Pancreas (tissue), 10 donors: ENCODE measurements at regions not wholly inside any gene's neighbourhood (a gene's known extent, or its start where the extent isn't known, plus 50 kb on each side); places are given as distances from the start of the nearest gene placed in this dataset.

Source experiments
- ATAC-seq, 4 donors: fragments of 200-7000 bp; cut with Tn5 transposase; one replicate each; pipeline versions ENCODE4 v1.8.0 to v1.9.1; 2020; ENCODE audit warnings: mild to moderate bottlenecking in 4 of 4, moderate library complexity in 4 of 4
- DNase-seq, 6 donors: peaks; one replicate each; pipeline ENCODE4 v3.0.0-alpha.2; 2020
- FAIRE-seq: peaks from 2 replicates; lab custom pipeline; 2012; peaks lifted over from hg19 to GRCh38; lab: Jason Lieb, UNC
- H3K27ac ChIP-seq, 4 donors: fragments of 200-600 bp; sonication (generic); 1 replicate in 3 of 4; 2 replicates in 1 of 4; pipeline versions ENCODE4 v1.5.0 to v1.8.0; 2020
- H3K27me3 ChIP-seq, 4 donors: fragments of 200-600 bp; one replicate each; pipeline ENCODE4 v1.8.0; 2021
- H3K36me3 ChIP-seq, 3 donors: fragments of 200-600 bp; sonication (generic) in 1 of 3; one replicate each; pipeline versions ENCODE4 v1.5.0 to v1.8.0; 2020 to 2021
- H3K4me1 ChIP-seq, 3 donors: fragments of 200-600 bp; one replicate each; pipeline ENCODE4 v1.8.0; 2021
- H3K4me3 ChIP-seq, 4 donors: fragments of 200-600 bp; sonication (generic) in 2 of 4; one replicate each; pipeline versions ENCODE4 v1.5.0 to v1.8.0; 2020 to 2021
- H3K9me3 ChIP-seq, 4 donors: fragments of 200-600 bp; one replicate each; pipeline ENCODE4 v1.8.0; 2021
- CTCF ChIP-seq, 4 donors: fragments of 200-600 bp; sonication (generic) in 3 of 4; IDR thresholded peaks; one replicate each; pipeline versions ENCODE4 v1.5.0 to v1.8.0; 2021; ENCODE audit warnings: antibody characterized with exemption in 4 of 4
- WGBS, 2 donors: extraction: QIAGEN DNeasy Blood & Tissue Kit; methylation state at CpG; one replicate each; pipeline ENCODE4 v1.1.7; 2013; 5-methylcytosine and 5-hydroxymethylcytosine counted together
- intact Hi-C, 3 donors: fragments of 100-400 bp; cut with DNase I; formaldehyde crosslinking; loops; one replicate each; pipeline versions ENCODE4 v1.11.1 to v1.14.2; 2022
- donor health status: healthy with polysubstance abuse.
- donor health status: DM: no; HTN: no; CAD: no; lungs with moderate emphysema.
- donor health status: DM: no; HTN: no; CAD: no.
- donor health status: control.
- donor health status: control.
- donor health status: Bipolar disorder and iron deficiency.
- donor health status: DM: yes; HTN: yes; CAD: no.
- donor health status: DM: no; HTN: no; CAD: no.
- donor health status: DM: no; HTN: no; CAD: no.
- donor health status: DM: yes; HTN: yes; CAD: no.

GRCh38 chr11:82462608-82463242 is 270.9 kb downstream of the FAM181B start:
- WGBS, 2 donors, result 69 to 70% methylated on average over 4 of the region's 4 CpGs

GRCh38 chr11:82458761-82459160 is 274.9 kb downstream of the FAM181B start:
- 14 to 24% methylated on average over 4 of the region's 4 CpGs for WGBS, 2 donors

More at GRCh38 chr11:82462608-82463242, 270.9 kb downstream of the FAM181B start:
- H3K27me3 ChIP-seq, result no peaks in the 10 kb centered on the region
- no peaks in the 10 kb centered on the region for H3K9me3 ChIP-seq
- intact Hi-C loops, result no loop called here
- H3K4me3 ChIP-seq, result no peak overlapping the region
- no peaks in the 10 kb centered on the region for H3K36me3 ChIP-seq
- ATAC-seq (no peak), DNase-seq (no peak), FAIRE-seq (no peak)
- no peaks in the 10 kb centered on the region for H3K4me1 ChIP-seq
- TF ChIP-seq CTCF (IDR thresholded peaks at IDR 0.05), result no peak
- no peak overlapping the region for H3K27ac ChIP-seq

GRCh38 chr11:82458147-82458546 is 275.5 kb downstream of the FAM181B start:
- FAIRE-seq, result no peak
- no peak for DNase-seq
- no peak for ATAC-seq
- no peak for TF ChIP-seq CTCF (IDR thresholded peaks at IDR 0.05)
- Histone ChIP-seq H3K9me3 (no peaks in the 10 kb centered on the region), H3K27me3 (no peaks in the 10 kb centered on the region), H3K27ac (no peak overlapping the region), H3K4me3 (no peak overlapping the region), H3K4me1 (no peaks in the 10 kb centered on the region), H3K36me3 (no peaks in the 10 kb centered on the region)
- 48 to 58% methylated on average over 1 of the region's 1 CpG for WGBS, 2 donors
- intact Hi-C loops, result no loop called here

More at GRCh38 chr11:82458761-82459160, 274.9 kb downstream of the FAM181B start:
- intact Hi-C loops, result no loop called here
- H3K4me1 ChIP-seq, result no peaks in the 10 kb centered on the region
- no peaks in the 10 kb centered on the region for H3K27me3 ChIP-seq
- no peak overlapping the region for H3K4me3 ChIP-seq
- no peaks in the 10 kb centered on the region for H3K9me3 ChIP-seq
- no peaks in the 10 kb centered on the region for H3K36me3 ChIP-seq
- DNase-seq (no peak), FAIRE-seq (no peak), ATAC-seq (no peak)
- TF ChIP-seq CTCF (IDR thresholded peaks at IDR 0.05), result no peak
- no peak overlapping the region for H3K27ac ChIP-seq

GRCh38 chr11:82450996-82451395 is 282.7 kb downstream of the FAM181B start:
- no peak for ATAC-seq
- TF ChIP-seq CTCF (IDR thresholded peaks at IDR 0.05), result no peak
- DNase-seq, result no peak
- H3K27me3 ChIP-seq, result no peaks in the 10 kb centered on the region
- H3K4me3 ChIP-seq, result no peak overlapping the region
- H3K27ac ChIP-seq, result no peak overlapping the region
- no peaks in the 10 kb centered on the region for H3K4me1 ChIP-seq
- no peaks in the 10 kb centered on the region for H3K9me3 ChIP-seq
- H3K36me3 ChIP-seq, result no peaks in the 10 kb centered on the region
- no peak for FAIRE-seq
- intact Hi-C loops, result no loop called here

- H3K27me3 ChIP-seq, result no peaks in the 10 kb centered on the region
- no peak overlapping the region for H3K27ac ChIP-seq
- no peak overlapping the region for H3K4me3 ChIP-seq
- intact Hi-C loops, result no loop called here
- no peaks in the 10 kb centered on the region for H3K4me1 ChIP-seq
- no peak for TF ChIP-seq CTCF (IDR thresholded peaks at IDR 0.05)
- DNase-seq, result no peak
- no peaks in the 10 kb centered on the region for H3K36me3 ChIP-seq
- no peak for FAIRE-seq
- no peaks in the 10 kb centered on the region for H3K9me3 ChIP-seq
- no peak for ATAC-seq
These were observed 327.1 kb downstream of the FAM181B start for GRCh38 chr11:82406611-82407010.
